HEK293T (cell line): ENCODE measurements at regions not wholly inside any gene's neighbourhood (a gene's known extent, or its start where the extent isn't known, plus 50 kb on each side); places are given as distances from the start of the nearest gene placed in this dataset.

ENCODE experiments used
- BHLHE40 ChIP-seq: fragments of 450-650 bp; IDR thresholded peaks from 2 replicates; pipeline ENCODE4 v1.6.1; 2016; ENCODE audit warnings: mild to moderate bottlenecking, moderate library complexity, borderline replicate concordance
- CTBP1 ChIP-seq: fragments of 450-650 bp; IDR thresholded peaks from 2 replicates; pipeline ENCODE4 v1.6.1; 2016; ENCODE audit warnings: borderline replicate concordance
- ELF4 ChIP-seq: fragments of 450-650 bp; IDR thresholded peaks from 2 replicates; pipeline ENCODE4 v1.6.1; 2017; ENCODE audit warnings: antibody characterized with exemption
- FOXA1 ChIP-seq: fragments of 450-650 bp; IDR thresholded peaks from 2 replicates; pipeline ENCODE4 v1.6.1; 2016; ENCODE audit warnings: mild to moderate bottlenecking
- FOXK2 ChIP-seq: fragments of 450-650 bp; IDR thresholded peaks from 2 replicates; pipeline ENCODE4 v1.6.1; 2016; ENCODE audit warnings: mild to moderate bottlenecking
- FOXM1 ChIP-seq: fragments of 450-650 bp; IDR thresholded peaks from 2 replicates; pipeline ENCODE4 v1.6.1; 2017; ENCODE audit warnings: mild to moderate bottlenecking, borderline replicate concordance
- HDGF ChIP-seq: fragments of 450-650 bp; IDR thresholded peaks from 2 replicates; pipeline ENCODE4 v1.6.1; 2017; ENCODE audit warnings: antibody characterized with exemption, borderline replicate concordance
- LEF1 ChIP-seq: fragments of 450-650 bp; IDR thresholded peaks from 2 replicates; pipeline ENCODE4 v1.6.1; 2017; ENCODE audit warnings: mild to moderate bottlenecking, borderline replicate concordance
- NFRKB ChIP-seq: fragments of 450-650 bp; IDR thresholded peaks from 2 replicates; pipeline ENCODE4 v1.6.1; 2016; ENCODE audit warnings: mild to moderate bottlenecking, moderate library complexity
- PKNOX1 ChIP-seq: fragments of 450-650 bp; IDR thresholded peaks from 2 replicates; pipeline ENCODE4 v1.6.1; 2016
- SP1 ChIP-seq: fragments of 450-650 bp; IDR thresholded peaks from 2 replicates; pipeline ENCODE4 v1.6.1; 2017
- SUZ12 ChIP-seq: fragments of 450-650 bp; IDR thresholded peaks from 2 replicates; pipeline ENCODE4 v1.6.1; 2016; ENCODE audit warnings: mild to moderate bottlenecking
- TARDBP ChIP-seq: fragments of 450-650 bp; IDR thresholded peaks from 2 replicates; pipeline ENCODE4 v1.6.1; 2016
- ZNF384 ChIP-seq: fragments of 450-650 bp; IDR thresholded peaks from 2 replicates; pipeline ENCODE4 v1.6.1; 2016

GRCh38 chr3:34008191-34008590 is 209.8 kb downstream of the PDCD6IP start:
- TF ChIP-seq SUZ12, result no peak
- TF ChIP-seq SP1, result no peak
- TF ChIP-seq FOXK2, result no peak
- no peak for TF ChIP-seq FOXM1
- no peak for TF ChIP-seq PKNOX1
- no peak for TF ChIP-seq LEF1
- TF ChIP-seq FOXA1, result no peak
- TF ChIP-seq BHLHE40, result no peak
- no peak for TF ChIP-seq ZNF384
- TF ChIP-seq ELF4, result no peak
- no peak for TF ChIP-seq NFRKB
- no peak for TF ChIP-seq HDGF
- TF ChIP-seq TARDBP, result no peak
- no peak for TF ChIP-seq CTBP1
